OCI-LY7 (cell line): ENCODE measurements at regions not wholly inside any gene's neighbourhood (a gene's known extent, or its start where the extent isn't known, plus 50 kb on each side); places are given as distances from the start of the nearest gene placed in this dataset.
"Not testable (repeated sequence)": the region's sequence is repeated elsewhere in the genome, so short reads cannot be mapped to it uniquely, and the experiment has no call there.

ENCODE experiments used
- EZH2phosphoT487 ChIP-seq: fragments of 200-600 bp; sonication (generic); IDR thresholded peaks from 2 replicates; pipeline ENCODE4 v1.6.1; 2018; ENCODE audit warnings: low read depth, borderline replicate concordance, mild to moderate bottlenecking, mixed run types, antibody characterized with exemption, low read length, moderate library complexity, mixed read lengths
- TF ChIP-seq, protein P1 (sequence below): fragments of 200-600 bp; sonication (generic); conservative IDR thresholded peaks from 2 replicates; pipeline ENCODE4 v1.5.1; 2014; ENCODE audit warnings: mild to moderate bottlenecking, antibody characterized with exemption, low read length, moderate library complexity, mixed read lengths

DNA sequence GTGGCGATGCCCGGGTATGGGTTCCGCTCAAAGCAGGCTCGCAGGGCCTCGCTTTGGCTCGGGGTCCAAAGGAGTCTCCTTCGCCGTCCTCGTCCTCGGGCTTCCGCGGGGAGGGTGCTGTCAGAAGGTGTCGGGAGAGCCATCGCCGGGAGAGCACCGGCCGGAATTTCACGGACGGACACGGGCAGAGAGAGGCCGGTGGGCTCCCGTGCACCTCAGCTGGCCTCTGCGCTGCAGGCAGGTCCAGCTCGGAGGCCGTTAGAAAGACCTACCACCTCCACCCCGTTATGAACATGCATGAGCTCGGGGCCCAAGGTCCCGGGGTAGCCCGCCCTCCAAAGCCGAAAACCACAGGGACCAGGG, 1846.0 kb upstream of the DEFB115 start:
- TF ChIP-seq, protein P1, sequence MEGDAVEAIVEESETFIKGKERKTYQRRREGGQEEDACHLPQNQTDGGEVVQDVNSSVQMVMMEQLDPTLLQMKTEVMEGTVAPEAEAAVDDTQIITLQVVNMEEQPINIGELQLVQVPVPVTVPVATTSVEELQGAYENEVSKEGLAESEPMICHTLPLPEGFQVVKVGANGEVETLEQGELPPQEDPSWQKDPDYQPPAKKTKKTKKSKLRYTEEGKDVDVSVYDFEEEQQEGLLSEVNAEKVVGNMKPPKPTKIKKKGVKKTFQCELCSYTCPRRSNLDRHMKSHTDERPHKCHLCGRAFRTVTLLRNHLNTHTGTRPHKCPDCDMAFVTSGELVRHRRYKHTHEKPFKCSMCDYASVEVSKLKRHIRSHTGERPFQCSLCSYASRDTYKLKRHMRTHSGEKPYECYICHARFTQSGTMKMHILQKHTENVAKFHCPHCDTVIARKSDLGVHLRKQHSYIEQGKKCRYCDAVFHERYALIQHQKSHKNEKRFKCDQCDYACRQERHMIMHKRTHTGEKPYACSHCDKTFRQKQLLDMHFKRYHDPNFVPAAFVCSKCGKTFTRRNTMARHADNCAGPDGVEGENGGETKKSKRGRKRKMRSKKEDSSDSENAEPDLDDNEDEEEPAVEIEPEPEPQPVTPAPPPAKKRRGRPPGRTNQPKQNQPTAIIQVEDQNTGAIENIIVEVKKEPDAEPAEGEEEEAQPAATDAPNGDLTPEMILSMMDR = not testable (repeated sequence)
- not testable (repeated sequence) for TF ChIP-seq EZH2phosphoT487
